Neural progenitor cell (in vitro differentiated cells): ENCODE measurements at regions not wholly inside any gene's neighbourhood (a gene's known extent, or its start where the extent isn't known, plus 50 kb on each side); places are given as distances from the start of the nearest gene placed in this dataset.

Source experiments
- DNase-seq: peaks from one replicate; pipeline ENCODE4 v3.0.0-alpha.2; 2016; ENCODE audit warnings: low spot score
- H2AFZ ChIP-seq: fragments of 200-600 bp; sonication (generic); replicated peaks from 2 replicates; pipeline ENCODE4 v1.6.1; 2016; ENCODE audit warnings: antibody characterized with exemption
- H3F3A ChIP-seq: fragments of 200-600 bp; sonication (generic); 2 replicates; pipeline ENCODE4 v1.6.1; 2016; ENCODE audit warnings: antibody characterized with exemption, low read depth
- H3K27ac ChIP-seq: fragments of 200-600 bp; sonication (generic); 2 replicates; pipeline ENCODE4 v1.5.1; 2016; ENCODE audit warnings: mild to moderate bottlenecking
- H3K27me3 ChIP-seq: fragments of 200-600 bp; sonication (generic); 2 replicates; pipeline ENCODE4 v1.6.1; 2016; ENCODE audit warnings: mild to moderate bottlenecking, moderate library complexity
- H3K36me3 ChIP-seq: fragments of 200-600 bp; sonication (generic); 2 replicates; pipeline ENCODE4 v1.5.1; 2016
- H3K4me1 ChIP-seq: fragments of 200-600 bp; sonication (generic); 2 replicates; pipeline ENCODE4 v1.6.1; 2016; ENCODE audit warnings: mixed run types
- H3K4me2 ChIP-seq: fragments of 200-600 bp; sonication (generic); 2 replicates; pipeline ENCODE4 v1.6.1; 2016
- H3K4me3 ChIP-seq: fragments of 200-600 bp; sonication (generic); 2 replicates; pipeline ENCODE4 v1.5.1; 2016
- H3K79me2 ChIP-seq: fragments of 200-600 bp; sonication (generic); 2 replicates; pipeline ENCODE4 v1.6.1; 2016; ENCODE audit warnings: low read depth
- H3K9ac ChIP-seq: fragments of 200-600 bp; sonication (generic); 2 replicates; pipeline ENCODE4 v1.6.1; 2016
- H3K9me3 ChIP-seq: fragments of 200-600 bp; sonication (generic); 2 replicates; pipeline ENCODE4 v1.5.1; 2016; ENCODE audit warnings: low read depth
- H4K20me1 ChIP-seq: fragments of 200-600 bp; sonication (generic); 2 replicates; pipeline ENCODE4 v1.6.1; 2016; ENCODE audit warnings: low read depth
- H3K27ac Mint-ChIP-seq: 3 replicates; pipeline ENCODE4 v1.8.0; 2021; ENCODE audit warnings: mixed read lengths
- H3K27me3 Mint-ChIP-seq: 2 replicates; pipeline ENCODE4 v1.8.0; 2022; ENCODE audit warnings: low read depth, mild to moderate bottlenecking, inconsistent platforms, moderate library complexity, mixed read lengths; ENCODE audit not compliant: insufficient read depth
- H3K36me3 Mint-ChIP-seq: 3 replicates; pipeline ENCODE4 v1.8.0; 2021; ENCODE audit warnings: mixed read lengths
- H3K4me1 Mint-ChIP-seq: 3 replicates; pipeline ENCODE4 v1.8.0; 2021; ENCODE audit warnings: mixed read lengths
- H3K4me3 Mint-ChIP-seq: 3 replicates; pipeline ENCODE4 v1.8.0; 2021; ENCODE audit warnings: mild to moderate bottlenecking, moderate library complexity, mixed read lengths
- H3K9me3 Mint-ChIP-seq: 3 replicates; pipeline ENCODE4 v1.8.0; 2020; ENCODE audit warnings: mixed read lengths
- EZH2 ChIP-seq: fragments of 200-600 bp; sonication (generic); IDR thresholded peaks from 2 replicates; pipeline ENCODE4 v1.6.1; 2017; ENCODE audit warnings: antibody characterized with exemption, mild to moderate bottlenecking, moderate library complexity
- EZH2phosphoT487 ChIP-seq: fragments of 200-600 bp; sonication (generic); IDR thresholded peaks from 2 replicates; pipeline ENCODE4 v1.6.1; 2017; ENCODE audit warnings: antibody characterized with exemption
- TF ChIP-seq, protein P1 (sequence below): fragments of 200-600 bp; sonication (generic); IDR thresholded peaks from 2 replicates; pipeline ENCODE4 v1.5.1; 2017; ENCODE audit warnings: antibody characterized with exemption, mild to moderate bottlenecking

DNA sequence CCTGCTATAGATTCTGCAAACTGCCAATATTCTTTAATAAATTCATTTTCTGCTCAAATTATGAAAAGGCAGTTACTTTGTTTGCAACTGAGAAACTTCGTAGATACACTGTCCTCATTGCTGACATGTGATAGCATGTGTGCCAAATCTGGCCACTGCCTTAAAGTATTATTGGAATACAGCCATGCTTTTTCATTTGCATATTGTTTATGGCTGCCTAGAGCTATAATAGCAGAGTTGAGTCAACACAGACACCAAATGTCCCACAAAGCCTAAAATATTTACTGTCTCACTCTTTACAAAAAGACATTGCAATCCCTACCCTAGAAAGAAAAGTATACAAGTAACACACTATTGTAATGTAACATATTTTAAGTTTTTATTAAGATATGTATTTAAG, 647.4 kb downstream of the XPNPEP1 start:
- no peak overlapping the region for H3K9ac ChIP-seq
- H3K27ac Mint-ChIP-seq, result no peak overlapping the region
- no peaks in the 10 kb centered on the region for H3K4me1 Mint-ChIP-seq
- no peaks in the 10 kb centered on the region for H3K79me2 ChIP-seq
- H3K4me3 ChIP-seq, result no peak overlapping the region
- no peaks in the 10 kb centered on the region for H3K4me1 ChIP-seq
- no peaks in the 10 kb centered on the region for H3K9me3 Mint-ChIP-seq
- H3K4me2 ChIP-seq, result no peak overlapping the region
- H3K27ac ChIP-seq, result no peak overlapping the region
- peaks cover 2% of the 10 kb centered on the region for H3K27me3 Mint-ChIP-seq
- no peaks in the 10 kb centered on the region for H4K20me1 ChIP-seq
- no peak for DNase-seq
- TF ChIP-seq EZH2phosphoT487, result no peak
- TF ChIP-seq EZH2, result no peak
- TF ChIP-seq, protein P1, sequence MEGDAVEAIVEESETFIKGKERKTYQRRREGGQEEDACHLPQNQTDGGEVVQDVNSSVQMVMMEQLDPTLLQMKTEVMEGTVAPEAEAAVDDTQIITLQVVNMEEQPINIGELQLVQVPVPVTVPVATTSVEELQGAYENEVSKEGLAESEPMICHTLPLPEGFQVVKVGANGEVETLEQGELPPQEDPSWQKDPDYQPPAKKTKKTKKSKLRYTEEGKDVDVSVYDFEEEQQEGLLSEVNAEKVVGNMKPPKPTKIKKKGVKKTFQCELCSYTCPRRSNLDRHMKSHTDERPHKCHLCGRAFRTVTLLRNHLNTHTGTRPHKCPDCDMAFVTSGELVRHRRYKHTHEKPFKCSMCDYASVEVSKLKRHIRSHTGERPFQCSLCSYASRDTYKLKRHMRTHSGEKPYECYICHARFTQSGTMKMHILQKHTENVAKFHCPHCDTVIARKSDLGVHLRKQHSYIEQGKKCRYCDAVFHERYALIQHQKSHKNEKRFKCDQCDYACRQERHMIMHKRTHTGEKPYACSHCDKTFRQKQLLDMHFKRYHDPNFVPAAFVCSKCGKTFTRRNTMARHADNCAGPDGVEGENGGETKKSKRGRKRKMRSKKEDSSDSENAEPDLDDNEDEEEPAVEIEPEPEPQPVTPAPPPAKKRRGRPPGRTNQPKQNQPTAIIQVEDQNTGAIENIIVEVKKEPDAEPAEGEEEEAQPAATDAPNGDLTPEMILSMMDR, result no peak
- H3K27me3 ChIP-seq, result no peaks in the 10 kb centered on the region
- no peak overlapping the region for H2AFZ ChIP-seq
- H3K36me3 Mint-ChIP-seq, result no peaks in the 10 kb centered on the region
- H3K9me3 ChIP-seq, result no peaks in the 10 kb centered on the region
- no peaks in the 10 kb centered on the region for H3K36me3 ChIP-seq
- no peak overlapping the region for H3K4me3 Mint-ChIP-seq
- H3F3A ChIP-seq, result no peaks in the 10 kb centered on the region

DNA sequence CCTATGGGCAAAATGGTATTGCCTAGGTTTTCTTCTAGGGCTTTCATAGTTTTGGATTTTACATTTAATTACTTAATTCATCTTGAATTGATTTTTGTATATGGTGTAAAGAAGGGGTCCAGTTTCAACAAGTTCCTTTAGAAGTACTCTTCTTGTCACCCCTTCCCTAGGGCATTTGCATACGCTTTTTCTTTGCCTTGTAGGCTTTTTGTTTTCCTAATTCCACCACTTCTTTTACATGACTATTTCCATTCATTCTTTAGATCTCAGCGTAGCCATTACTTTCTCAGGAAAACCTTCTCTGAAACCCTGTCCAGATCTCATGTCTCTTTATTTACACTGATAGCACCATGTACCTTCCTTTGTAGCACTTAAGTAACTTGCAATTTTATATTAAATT, 648.6 kb downstream of the XPNPEP1 start:
- no peaks in the 10 kb centered on the region for H3K36me3 Mint-ChIP-seq
- no peak for DNase-seq
- no peak overlapping the region for H3K4me3 ChIP-seq
- no peaks in the 10 kb centered on the region for H3K27me3 ChIP-seq
- H3K27me3 Mint-ChIP-seq, result peaks cover 2% of the 10 kb centered on the region
- H3K36me3 ChIP-seq, result no peaks in the 10 kb centered on the region
- no peak overlapping the region for H3K9ac ChIP-seq
- TF ChIP-seq EZH2phosphoT487, result no peak
- no peak overlapping the region for H3K27ac Mint-ChIP-seq
- H3K4me1 ChIP-seq, result no peaks in the 10 kb centered on the region
- H2AFZ ChIP-seq, result no peak overlapping the region
- no peaks in the 10 kb centered on the region for H3K79me2 ChIP-seq
- H3F3A ChIP-seq, result no peaks in the 10 kb centered on the region
- H3K27ac ChIP-seq, result no peak overlapping the region
- H3K4me1 Mint-ChIP-seq, result no peaks in the 10 kb centered on the region
- no peak overlapping the region for H3K4me2 ChIP-seq
- no peaks in the 10 kb centered on the region for H4K20me1 ChIP-seq
- H3K9me3 ChIP-seq, result no peaks in the 10 kb centered on the region
- no peaks in the 10 kb centered on the region for H3K9me3 Mint-ChIP-seq
- H3K4me3 Mint-ChIP-seq, result no peak overlapping the region

DNA sequence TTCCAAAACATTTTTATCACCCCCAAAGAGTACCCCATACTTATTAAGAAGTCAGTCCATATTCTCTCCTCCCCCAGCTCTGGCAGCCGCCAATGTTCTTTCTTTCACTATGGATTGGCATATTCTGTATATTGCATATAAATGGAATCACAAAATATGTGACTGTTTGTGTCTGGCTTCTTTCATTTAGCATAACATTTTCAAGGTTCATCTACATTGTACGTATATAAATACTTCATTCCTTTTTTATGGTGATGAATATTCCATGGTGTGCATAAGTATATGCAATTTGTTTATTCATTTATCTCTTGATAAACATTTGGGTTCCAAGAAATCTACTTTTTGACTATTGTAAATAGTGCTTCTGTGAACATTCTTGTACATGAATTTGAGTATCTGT, 653.1 kb downstream of the XPNPEP1 start:
- Histone ChIP-seq H3K79me2 (no peaks in the 10 kb centered on the region), H3K4me3 (no peak overlapping the region), H3K36me3 (no peaks in the 10 kb centered on the region), H4K20me1 (no peaks in the 10 kb centered on the region), H3K27ac (no peak overlapping the region), H3K9ac (no peak overlapping the region), H3K9me3 (no peaks in the 10 kb centered on the region), H3K4me2 (no peak overlapping the region), H3F3A (no peaks in the 10 kb centered on the region), H2AFZ (no peak overlapping the region), H3K27me3 (no peaks in the 10 kb centered on the region), H3K4me1 (no peaks in the 10 kb centered on the region)
- TF ChIP-seq, protein P1, result no peak
- TF ChIP-seq EZH2phosphoT487, result no peak
- no peak for TF ChIP-seq EZH2
- H3K27me3 Mint-ChIP-seq, result peaks cover 3% of the 10 kb centered on the region
- DNase-seq, result no peak
- H3K27ac Mint-ChIP-seq, result no peak overlapping the region
- no peaks in the 10 kb centered on the region for H3K36me3 Mint-ChIP-seq
- no peaks in the 10 kb centered on the region for H3K4me1 Mint-ChIP-seq
- H3K9me3 Mint-ChIP-seq, result no peaks in the 10 kb centered on the region
- H3K4me3 Mint-ChIP-seq, result no peak overlapping the region

DNA sequence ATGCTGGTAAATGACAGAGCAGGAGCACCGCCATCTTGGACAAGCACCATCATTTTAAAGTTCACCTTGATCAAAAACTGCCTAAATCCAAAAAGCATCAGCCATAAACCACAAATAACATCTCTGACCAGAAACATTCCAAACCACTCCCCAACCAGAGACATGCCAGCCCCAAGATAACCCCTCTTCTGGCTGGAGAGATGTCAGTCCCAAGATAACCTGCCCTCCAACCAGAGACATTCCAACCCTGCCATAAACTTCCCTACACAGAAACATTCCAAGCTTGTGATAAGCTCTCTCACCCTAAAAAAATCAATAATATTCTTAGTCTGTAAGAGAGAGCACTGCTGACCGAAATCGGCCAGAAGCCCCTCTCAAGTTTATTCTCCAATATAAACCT, 659.3 kb downstream of the XPNPEP1 start:
- DNase-seq, result no peak
- no peaks in the 10 kb centered on the region for H3K27me3 ChIP-seq
- H3K27me3 Mint-ChIP-seq, result peaks cover 3% of the 10 kb centered on the region
- H4K20me1 ChIP-seq, result no peaks in the 10 kb centered on the region
- H3K4me2 ChIP-seq, result no peak overlapping the region
- H3K36me3 ChIP-seq, result no peaks in the 10 kb centered on the region
- H3F3A ChIP-seq, result no peaks in the 10 kb centered on the region
- no peaks in the 10 kb centered on the region for H3K4me1 ChIP-seq
- no peak overlapping the region for H3K27ac Mint-ChIP-seq
- TF ChIP-seq, protein P1, result no peak
- no peak for TF ChIP-seq EZH2
- TF ChIP-seq EZH2phosphoT487, result no peak
- no peak overlapping the region for H3K27ac ChIP-seq
- H3K9me3 Mint-ChIP-seq, result peaks cover 14% of the 10 kb centered on the region
- H3K9me3 ChIP-seq, result no peaks in the 10 kb centered on the region
- H3K4me3 Mint-ChIP-seq, result no peak overlapping the region
- H2AFZ ChIP-seq, result no peak overlapping the region
- no peak overlapping the region for H3K9ac ChIP-seq
- no peaks in the 10 kb centered on the region for H3K36me3 Mint-ChIP-seq
- no peak overlapping the region for H3K4me3 ChIP-seq
- no peaks in the 10 kb centered on the region for H3K4me1 Mint-ChIP-seq
- no peaks in the 10 kb centered on the region for H3K79me2 ChIP-seq
